ENCODE measurements at regions not wholly inside any gene's neighbourhood (a gene's known extent, or its start where the extent isn't known, plus 50 kb on each side); places are given as distances from the start of the nearest gene placed in this dataset.

- TF ChIP-seq CTCF (IDR thresholded peaks at IDR 0.05): no peak
Observed at GRCh38 chr7:126041472-126041871, 1111.8 kb upstream of the POT1 start.

GRCh38 chr7:126040114-126041045 lies 1110.8 kb upstream of the POT1 start:
- TF ChIP-seq CTCF (IDR thresholded peaks at IDR 0.05): no peak

- no peak for TF ChIP-seq CTCF (IDR thresholded peaks at IDR 0.05)
Observed at GRCh38 chr7:126026421-126027088, 1096.9 kb upstream of the POT1 start.

- no peak for TF ChIP-seq CTCF (IDR thresholded peaks at IDR 0.05)
Observed at GRCh38 chr7:126022452-126022851, 1092.8 kb upstream of the POT1 start.

GRCh38 chr7:126016722-126017121 lies 1087.1 kb upstream of the POT1 start:
- no peak for TF ChIP-seq CTCF (IDR thresholded peaks at IDR 0.05)

GRCh38 chr7:126005064-126005463 lies 1075.4 kb upstream of the POT1 start:
- TF ChIP-seq CTCF (IDR thresholded peaks at IDR 0.05): no peak

GRCh38 chr7:126001349-126001748 lies 1071.7 kb upstream of the POT1 start:
- no peak for TF ChIP-seq CTCF (IDR thresholded peaks at IDR 0.05)
